Endothelial cell of umbilical vein (primary cell): ENCODE measurements at regions not wholly inside any gene's neighbourhood (a gene's known extent, or its start where the extent isn't known, plus 50 kb on each side); places are given as distances from the start of the nearest gene placed in this dataset.

Experiments
- BruUV-seq: library from RNA; stranded (reverse); fragments of 400-500 nt; replicated peaks from 2 replicates; lab custom pipeline; 2021; lab: Mats Ljungman, UMichigan
- CTCF ChIA-PET: fragments of 300-600, 350-600 bp; sonication (Branson Sonifier 250); formaldehyde crosslinking; loops from one replicate; lab custom pipeline; 2021; ENCODE audit warnings: antibody characterized with exemption, inconsistent platforms; lab: Charles Lee
- POLR2A ChIA-PET: fragments of 300-600, 350-600 bp; sonication (Branson Sonifier 250); formaldehyde crosslinking; loops from one replicate; lab custom pipeline; 2021; ENCODE audit warnings: antibody characterized with exemption, inconsistent platforms; lab: Charles Lee
- DNase-seq: peaks from one replicate; pipeline ENCODE4 v3.0.0-alpha.2; 2011; ENCODE audit warnings: low read depth, low spot score
- FAIRE-seq: peaks from 2 replicates; lab custom pipeline; 2011; peaks lifted over from hg19 to GRCh38; lab: Jason Lieb, UNC
- H2AFZ ChIP-seq: 2 replicates; pipeline ENCODE4 v1.6.0; 2012; ENCODE audit warnings: low read depth, low read length, control low read depth, inconsistent platforms
- H3K27ac ChIP-seq: 2 replicates; pipeline ENCODE4 v1.5.1; 2011; ENCODE audit warnings: low read depth, mild to moderate bottlenecking, control low read depth, low read length, moderate library complexity; ENCODE audit not compliant: insufficient read depth
- H3K27me3 ChIP-seq, 2 experiments: 2 replicates each; pipeline versions ENCODE4 v1.6.0 to v1.6.1; 2011; ENCODE audit warnings: low read length in 2 of 2, mixed read lengths in 1 of 2; ENCODE audit not compliant: control insufficient read depth in 2 of 2, insufficient read depth in 2 of 2
- H3K36me3 ChIP-seq, 2 experiments: 2 replicates in 1 of 2; 3 replicates in 1 of 2; pipeline ENCODE4 v1.5.1; 2011; ENCODE audit warnings: low read length in 2 of 2, mild to moderate bottlenecking in 1 of 2, moderate library complexity in 1 of 2; ENCODE audit not compliant: control insufficient read depth in 2 of 2, insufficient read depth in 2 of 2; ENCODE audit errors: extremely low read depth in 1 of 2
- H3K4me1 ChIP-seq: 3 replicates; pipeline ENCODE4 v1.5.1; 2011; ENCODE audit warnings: mild to moderate bottlenecking, low read length; ENCODE audit not compliant: control insufficient read depth, insufficient read depth; ENCODE audit errors: extremely low read depth
- H3K4me2 ChIP-seq: 2 replicates; pipeline ENCODE4 v1.6.1; 2011; ENCODE audit warnings: low read length, control low read depth, mixed read lengths; ENCODE audit not compliant: insufficient read depth
- H3K4me3 ChIP-seq, 3 experiments: fragments of 200-600 bp in 1 of 3; sonication (generic), shearing (Covaris generic) in 1 of 3; replicated peaks in 1 of 3; 2 replicates each; pipeline ENCODE4 v1.5.1; 2011 to 2016; ENCODE audit warnings: control low read depth in 3 of 3, low read length in 3 of 3, mild to moderate bottlenecking in 2 of 3, inconsistent platforms in 1 of 3, low read depth in 1 of 3, moderate library complexity in 1 of 3; ENCODE audit not compliant: insufficient read depth in 1 of 3
- H3K79me2 ChIP-seq: 2 replicates; pipeline ENCODE4 v1.6.0; 2012; ENCODE audit warnings: low read length, inconsistent platforms; ENCODE audit not compliant: control insufficient read depth, insufficient read depth
- H3K9ac ChIP-seq: replicated peaks from 2 replicates; pipeline ENCODE3; 2011; ENCODE audit warnings: low read length, control low read depth; ENCODE audit not compliant: insufficient read depth; ENCODE audit errors: extremely low read depth
- H3K9me1 ChIP-seq: replicated peaks from 3 replicates; pipeline ENCODE4 v1.6.0; 2011; ENCODE audit warnings: mild to moderate bottlenecking, low read length; ENCODE audit not compliant: control insufficient read depth, insufficient read depth; ENCODE audit errors: extremely low read depth
- H3K9me3 ChIP-seq: replicated peaks from 2 replicates; pipeline ENCODE4 v1.5.1; 2012; ENCODE audit warnings: low read length, inconsistent platforms; ENCODE audit not compliant: control insufficient read depth, insufficient read depth
- H4K20me1 ChIP-seq: replicated peaks from 2 replicates; pipeline ENCODE3; 2011; ENCODE audit warnings: mild to moderate bottlenecking, low read length; ENCODE audit not compliant: control insufficient read depth, insufficient read depth; ENCODE audit errors: extremely low read depth
- CTCF ChIP-seq, 2 donors: IDR thresholded peaks; 1 replicate in 1 of 2; 2 replicates in 1 of 2; pipeline ENCODE4 v1.5.1; 2011; ENCODE audit warnings: low read length in 2 of 2, mild to moderate bottlenecking in 2 of 2, moderate library complexity in 2 of 2, control low read depth in 1 of 2, inconsistent platforms in 1 of 2, low read depth in 1 of 2; ENCODE audit not compliant: insufficient read depth in 1 of 2; ENCODE audit errors: extremely low read depth in 1 of 2
- EZH2 ChIP-seq: IDR thresholded peaks from 2 replicates; pipeline ENCODE4 v1.6.1; 2012; ENCODE audit warnings: borderline replicate concordance, low read depth, mild to moderate bottlenecking, moderate library complexity, low read length, inconsistent platforms; ENCODE audit not compliant: severe bottlenecking
- FOS ChIP-seq: IDR thresholded peaks from 2 replicates; pipeline ENCODE4 v1.6.1; 2011; ENCODE audit warnings: mild to moderate bottlenecking, low read length, moderate library complexity, borderline replicate concordance; ENCODE audit not compliant: insufficient read depth
- GATA2 ChIP-seq: IDR thresholded peaks from 2 replicates; pipeline ENCODE4 v1.7.0; 2011; ENCODE audit warnings: low read depth, mild to moderate bottlenecking, moderate library complexity, mixed read lengths, low read length; ENCODE audit not compliant: insufficient read length, insufficient read depth
- JUN ChIP-seq: IDR thresholded peaks from 2 replicates; pipeline ENCODE4 v1.6.1; 2011; ENCODE audit warnings: borderline replicate concordance, low read depth; ENCODE audit not compliant: insufficient read length, insufficient read depth
- MAX ChIP-seq: IDR thresholded peaks from 2 replicates; pipeline ENCODE4 v1.6.1; 2011; ENCODE audit not compliant: insufficient read depth, insufficient read length
- MYC ChIP-seq: IDR thresholded peaks from one replicate; pipeline ENCODE4 v1.6.1; 2011; ENCODE audit warnings: mild to moderate bottlenecking, low read depth, low read length
- POLR2A ChIP-seq: IDR thresholded peaks from 2 replicates; pipeline ENCODE4 v1.6.1; 2012; ENCODE audit warnings: low read depth, mild to moderate bottlenecking, control low read depth, low read length
- POLR2AphosphoS5 ChIP-seq: IDR thresholded peaks from 2 replicates; pipeline ENCODE4 v1.6.1; 2012; ENCODE audit warnings: low read depth, mild to moderate bottlenecking, control low read depth, low read length, moderate library complexity; ENCODE audit not compliant: insufficient read depth
- dilution Hi-C: fragments of 300-500 bp; cut with MboI; formaldehyde crosslinking; loops from one replicate; pipeline ENCODE4 v1.15.0; 2019; ENCODE audit warnings: low sequenced_read_pairs; ENCODE audit not compliant: extremely low pct_ligation_motif_present
- intact Hi-C: fragments of 100-400 bp; cut with micrococcal nuclease; formaldehyde crosslinking; loops from one replicate; pipeline ENCODE4 v1.10.0; 2022

- FAIRE-seq (no peak), DNase-seq (no peak)
- Histone ChIP-seq H3K4me1 (no peaks in the 10 kb centered on the region), H3K27me3 (no peaks in the 10 kb centered on the region), H3K27ac (no peak overlapping the region), H3K9me1 (no peaks in the 10 kb centered on the region), H3K9ac (no peak overlapping the region), H3K79me2 (no peaks in the 10 kb centered on the region), H3K4me3 (no peak overlapping the region), H2AFZ (no peak overlapping the region), H3K9me3 (no peaks in the 10 kb centered on the region), H3K4me2 (no peak overlapping the region), H4K20me1 (no peaks in the 10 kb centered on the region), H3K36me3 (no peaks in the 10 kb centered on the region)
- CTCF ChIA-PET, result no interaction called here
- TF ChIP-seq EZH2, result no peak
- TF ChIP-seq MYC, result no peak
- TF ChIP-seq POLR2AphosphoS5, result no peak
- no peak for TF ChIP-seq JUN
- TF ChIP-seq MAX, result no peak
- TF ChIP-seq GATA2, result no peak
- TF ChIP-seq FOS, result no peak
- no peak for TF ChIP-seq CTCF (IDR thresholded peaks at IDR 0.05; ENCODE audit: extremely low read depth in 1 of 2, insufficient read depth in 1 of 2, low read depth in 1 of 2, low read length in 2 of 2)
- no peak for TF ChIP-seq POLR2A
- no TSS peak for BruUV-seq
- intact Hi-C loops (no loop called here), dilution Hi-C loops (no loop called here)
- POLR2A ChIA-PET, result no interaction called here
Observed at GRCh38 chr11:15714641-15715399, 600.1 kb downstream of the INSC start.
